ENCODE measurements at regions not wholly inside any gene's neighbourhood (a gene's known extent, or its start where the extent isn't known, plus 50 kb on each side); places are given as distances from the start of the nearest gene placed in this dataset.

GRCh38 chr2:107285621-107286299 is 399.8 kb upstream of the ST6GAL2 start:
- no peak for DNase-seq (ENCODE audit: extremely low read depth, low read depth)
- no peak for TF ChIP-seq CTCF (IDR thresholded peaks at IDR 0.05; ENCODE audit: low read depth, low read length, missing control alignments)
- H3K4me3 ChIP-seq (replicated peaks; ENCODE audit: low read depth, low read length) = no peak overlapping the region

GRCh38 chr2:107290041-107290440 is 404.1 kb upstream of the ST6GAL2 start:
- TF ChIP-seq CTCF (IDR thresholded peaks at IDR 0.05; ENCODE audit: low read depth, low read length, missing control alignments) = no peak
- H3K4me3 ChIP-seq (replicated peaks; ENCODE audit: low read depth, low read length) = no peak overlapping the region
- DNase-seq (ENCODE audit: extremely low read depth, low read depth) = no peak

GRCh38 chr2:107303964-107304363 is 418.0 kb upstream of the ST6GAL2 start:
- H3K4me3 ChIP-seq (replicated peaks; ENCODE audit: low read depth, low read length) = no peak overlapping the region
- DNase-seq (ENCODE audit: extremely low read depth, low read depth) = no peak
- TF ChIP-seq CTCF (IDR thresholded peaks at IDR 0.05; ENCODE audit: low read depth, low read length, missing control alignments) = no peak

- DNase-seq (ENCODE audit: extremely low read depth, low read depth) = no peak
- no peak for TF ChIP-seq CTCF (IDR thresholded peaks at IDR 0.05; ENCODE audit: low read depth, low read length, missing control alignments)
- H3K4me3 ChIP-seq (replicated peaks; ENCODE audit: low read depth, low read length) = no peak overlapping the region
Measured at GRCh38 chr2:107305966-107306365, 420.0 kb upstream of the ST6GAL2 start.

GRCh38 chr2:107306881-107307280 is 420.9 kb upstream of the ST6GAL2 start:
- no peak for DNase-seq (ENCODE audit: extremely low read depth, low read depth)
- TF ChIP-seq CTCF (IDR thresholded peaks at IDR 0.05; ENCODE audit: low read depth, low read length, missing control alignments) = no peak
- H3K4me3 ChIP-seq (replicated peaks; ENCODE audit: low read depth, low read length) = no peak overlapping the region

GRCh38 chr2:107308835-107309234 is 422.9 kb upstream of the ST6GAL2 start:
- H3K4me3 ChIP-seq (replicated peaks; ENCODE audit: low read depth, low read length) = no peak overlapping the region
- no peak for TF ChIP-seq CTCF (IDR thresholded peaks at IDR 0.05; ENCODE audit: low read depth, low read length, missing control alignments)
- no peak for DNase-seq (ENCODE audit: extremely low read depth, low read depth)

GRCh38 chr2:107312240-107312639 is 426.3 kb upstream of the ST6GAL2 start:
- no peak overlapping the region for H3K4me3 ChIP-seq (replicated peaks; ENCODE audit: low read depth, low read length)
- no peak for DNase-seq (ENCODE audit: extremely low read depth, low read depth)
- TF ChIP-seq CTCF (IDR thresholded peaks at IDR 0.05; ENCODE audit: low read depth, low read length, missing control alignments) = no peak
